SK-N-SH (cell line): ENCODE measurements at regions not wholly inside any gene's neighbourhood (a gene's known extent, or its start where the extent isn't known, plus 50 kb on each side); places are given as distances from the start of the nearest gene placed in this dataset.

Source experiments
- CTCF ChIA-PET: fragments of 300-600, 350-600 bp; formaldehyde crosslinking; extraction: SDS; loops from one replicate; lab custom pipeline; 2021; lab: Yijun Ruan, JAX
- POLR2A ChIA-PET: fragments of 350-600 bp; sonication (Branson Sonifier 250); formaldehyde crosslinking; extraction: SDS; loops from one replicate; lab custom pipeline; 2020; ENCODE audit warnings: antibody characterized with exemption, inconsistent platforms; lab: Yijun Ruan, JAX
- DNase-seq: peaks from one replicate; pipeline ENCODE4 v3.0.0; 2012
- H2AFZ ChIP-seq: fragments of 200-600 bp; sonication (generic); 2 replicates; pipeline ENCODE4 v1.8.1; 2016; ENCODE audit warnings: antibody characterized with exemption, mild to moderate bottlenecking, low read depth
- H3F3A ChIP-seq: fragments of 200-600 bp; sonication (generic); replicated peaks from 2 replicates; pipeline ENCODE3; 2016; ENCODE audit warnings: antibody characterized with exemption, mild to moderate bottlenecking; ENCODE audit not compliant: insufficient read depth
- H3K27ac ChIP-seq, 2 experiments: fragments of 200-500 bp in 1 of 2; fragments of 200-600 bp in 1 of 2; sonication (Bioruptor generic) in 1 of 2; sonication (generic), shearing (Covaris generic) in 1 of 2; 2 replicates each; pipeline versions ENCODE4 v1.5.1 to v1.6.1; 2014 to 2016; ENCODE audit warnings: low read depth in 2 of 2, inconsistent platforms in 1 of 2, low read length in 1 of 2, mild to moderate bottlenecking in 1 of 2, mixed read lengths in 1 of 2
- H3K27me3 ChIP-seq: fragments of 200-600 bp; sonication (generic), shearing (Covaris generic); 2 replicates; pipeline ENCODE4 v1.6.1; 2016; ENCODE audit warnings: mixed run types; ENCODE audit not compliant: insufficient read depth
- H3K36me3 ChIP-seq, 2 experiments: fragments of 200-500 bp in 1 of 2; fragments of 200-600 bp in 1 of 2; sonication (Bioruptor generic) in 1 of 2; sonication (generic) in 1 of 2; replicated peaks in 1 of 2; 2 replicates each; pipeline versions ENCODE3 to v1.5.1; 2014 to 2016; ENCODE audit warnings: low read length in 1 of 2, mild to moderate bottlenecking in 1 of 2; ENCODE audit not compliant: insufficient read depth in 2 of 2, control insufficient read depth in 1 of 2
- H3K4me1 ChIP-seq, 2 experiments: fragments of 200-500 bp in 1 of 2; fragments of 200-600 bp in 1 of 2; sonication (Bioruptor generic) in 1 of 2; sonication (generic), shearing (Covaris generic) in 1 of 2; 2 replicates each; pipeline versions ENCODE4 v1.5.1 to v1.6.1; 2014 to 2016; ENCODE audit warnings: low read depth in 1 of 2, low read length in 1 of 2, mixed run types in 1 of 2; ENCODE audit not compliant: insufficient read depth in 2 of 2, control insufficient read depth in 1 of 2
- H3K4me2 ChIP-seq: fragments of 200-600 bp; sonication (generic), shearing (Covaris generic); 2 replicates; pipeline ENCODE4 v1.6.1; 2017; ENCODE audit warnings: mixed run types
- H3K4me3 ChIP-seq, 2 experiments: fragments of 200-500 bp in 1 of 2; fragments of 200-600 bp in 1 of 2; sonication (Bioruptor generic) in 1 of 2; sonication (generic), shearing (Covaris generic) in 1 of 2; 2 replicates each; pipeline versions ENCODE4 v1.5.1 to v1.8.1; 2014 to 2016; ENCODE audit warnings: low read depth in 2 of 2, inconsistent platforms in 1 of 2, low read length in 1 of 2, mild to moderate bottlenecking in 1 of 2, mixed read lengths in 1 of 2, moderate library complexity in 1 of 2
- H3K79me2 ChIP-seq: fragments of 200-600 bp; sonication (generic); 2 replicates; pipeline ENCODE4 v1.8.1; 2017; ENCODE audit warnings: mild to moderate bottlenecking; ENCODE audit not compliant: insufficient read depth
- H3K9ac ChIP-seq: fragments of 200-600 bp; sonication (generic); 2 replicates; pipeline ENCODE4 v1.6.1; 2017; ENCODE audit warnings: mixed run types
- H3K9me2 ChIP-seq: fragments of 200-600 bp; sonication (generic); 2 replicates; pipeline ENCODE4 v1.6.1; 2017; ENCODE audit warnings: mixed run types
- H3K9me3 ChIP-seq: fragments of 200-600 bp; sonication (generic); 2 replicates; pipeline ENCODE4 v1.6.1; 2017; ENCODE audit warnings: mixed run types, mild to moderate bottlenecking, moderate library complexity
- H4K20me1 ChIP-seq: fragments of 200-600 bp; sonication (generic); 2 replicates; pipeline ENCODE4 v1.6.1; 2017; ENCODE audit warnings: mild to moderate bottlenecking, mixed run types; ENCODE audit not compliant: insufficient read depth
- ELF1 ChIP-seq: IDR thresholded peaks from 2 replicates; pipeline ENCODE4 v1.4.0; 2012
- EP300 ChIP-seq, 2 experiments: IDR thresholded peaks; 2 replicates each; pipeline versions ENCODE4 v1.4.0 to v1.6.1; 2012; ENCODE audit warnings: borderline replicate concordance in 1 of 2, low read depth in 1 of 2, low read length in 1 of 2
- EZH2phosphoT487 ChIP-seq: fragments of 200-600 bp; sonication (generic); IDR thresholded peaks from 2 replicates; pipeline ENCODE4 v1.6.1; 2017; ENCODE audit warnings: low read depth, mixed run types, mild to moderate bottlenecking, antibody characterized with exemption, moderate library complexity, borderline replicate concordance
- FOSL2 ChIP-seq: IDR thresholded peaks from 2 replicates; pipeline ENCODE4 v1.4.0; 2012; ENCODE audit warnings: low read depth, mild to moderate bottlenecking, moderate library complexity, borderline replicate concordance
- FOXM1 ChIP-seq: IDR thresholded peaks from 2 replicates; pipeline ENCODE4 v1.4.0; 2012; ENCODE audit warnings: low read depth, mild to moderate bottlenecking
- GABPA ChIP-seq: IDR thresholded peaks from 2 replicates; pipeline ENCODE4 v1.4.0; 2012; ENCODE audit warnings: low read depth, mild to moderate bottlenecking
- GATA2 ChIP-seq: sonication (generic); formaldehyde crosslinking; IDR thresholded peaks from 2 replicates; pipeline ENCODE4 v1.5.0; 2020; ENCODE audit warnings: mild to moderate bottlenecking, missing genetic modification reagents
- MEF2A ChIP-seq: IDR thresholded peaks from 2 replicates; pipeline ENCODE4 v1.4.0; 2012; ENCODE audit warnings: low read depth, borderline replicate concordance
- NFIC ChIP-seq: IDR thresholded peaks from 2 replicates; pipeline ENCODE4 v1.4.0; 2012; ENCODE audit warnings: borderline replicate concordance
- NRF1 ChIP-seq: IDR thresholded peaks from 2 replicates; pipeline ENCODE4 v1.6.1; 2012; ENCODE audit warnings: low read depth, mild to moderate bottlenecking, low read length
- RAD21 ChIP-seq: IDR thresholded peaks from 2 replicates; pipeline ENCODE4 v1.6.1; 2012; ENCODE audit warnings: mild to moderate bottlenecking, low read length
- RFX5 ChIP-seq: IDR thresholded peaks from 2 replicates; pipeline ENCODE4 v1.6.1; 2012; ENCODE audit warnings: mild to moderate bottlenecking, improper control_type of control experiment, low read length
- YY1 ChIP-seq: IDR thresholded peaks from 2 replicates; pipeline ENCODE4 v1.4.0; 2012; ENCODE audit warnings: low read depth, mild to moderate bottlenecking
- WGBS: methylation state at CpG from one replicate; pipeline ENCODE4 v1.1.6; 2017; ENCODE audit warnings: low lambda C conversion rate; 5-methylcytosine and 5-hydroxymethylcytosine counted together
- TF ChIP-seq, protein P1 (sequence below): fragments of 150-350 bp; IDR thresholded peaks from 2 replicates; pipeline ENCODE4 v1.6.1; 2016; ENCODE audit warnings: mild to moderate bottlenecking, low read depth, low read length
- TF ChIP-seq, protein P2 (sequence below): fragments of 200-600 bp; sonication (generic); IDR thresholded peaks from 2 replicates; pipeline ENCODE4 v1.6.1; 2017; ENCODE audit warnings: antibody characterized with exemption, mild to moderate bottlenecking, moderate library complexity
- TF ChIP-seq, protein P3 (sequence below): IDR thresholded peaks from 2 replicates; pipeline ENCODE4 v1.4.0; 2012; ENCODE audit warnings: low read depth, borderline replicate concordance

DNA sequence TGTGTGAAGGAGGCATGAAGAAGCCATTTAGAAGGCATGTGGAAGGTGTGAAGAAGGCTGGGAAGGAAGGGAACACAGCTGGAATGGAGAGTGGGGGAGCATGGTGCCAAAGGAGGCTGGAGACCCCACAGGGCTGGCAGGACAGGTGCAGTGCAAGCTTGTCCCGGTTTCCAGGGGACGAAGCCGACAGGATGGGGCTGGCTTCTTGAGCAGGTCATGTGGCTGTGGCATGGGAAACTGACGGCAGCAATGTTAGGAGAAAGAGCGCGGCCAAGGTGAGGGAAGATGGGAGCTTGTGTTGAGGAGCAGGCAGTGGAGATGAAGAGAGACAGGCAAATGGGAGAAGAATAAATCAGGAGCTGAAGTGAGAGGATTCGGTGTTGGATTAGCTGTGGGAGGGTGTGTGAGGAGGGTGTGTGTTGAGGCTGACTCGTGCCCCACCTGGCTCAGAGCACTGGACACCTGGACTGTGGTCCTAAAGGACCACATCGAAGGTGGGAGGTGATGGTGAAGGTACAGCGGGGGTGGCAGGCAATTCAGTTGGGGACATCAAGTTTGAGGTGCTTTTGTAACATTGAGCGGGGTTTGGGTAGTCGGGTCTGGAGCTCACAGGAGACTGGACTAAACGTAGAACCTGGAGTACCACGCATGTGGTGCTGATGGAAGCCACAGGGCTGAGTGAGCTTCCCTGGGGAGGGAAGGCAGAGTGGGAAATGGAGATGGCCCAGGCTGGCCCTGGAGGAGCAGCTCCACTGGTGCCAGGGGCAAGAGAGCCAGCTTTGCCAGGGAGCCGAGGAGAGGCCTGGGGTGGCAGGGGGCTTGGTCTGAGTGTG is 165.6 kb upstream of the HDAC4 start (continued):
- TF ChIP-seq, protein P1, sequence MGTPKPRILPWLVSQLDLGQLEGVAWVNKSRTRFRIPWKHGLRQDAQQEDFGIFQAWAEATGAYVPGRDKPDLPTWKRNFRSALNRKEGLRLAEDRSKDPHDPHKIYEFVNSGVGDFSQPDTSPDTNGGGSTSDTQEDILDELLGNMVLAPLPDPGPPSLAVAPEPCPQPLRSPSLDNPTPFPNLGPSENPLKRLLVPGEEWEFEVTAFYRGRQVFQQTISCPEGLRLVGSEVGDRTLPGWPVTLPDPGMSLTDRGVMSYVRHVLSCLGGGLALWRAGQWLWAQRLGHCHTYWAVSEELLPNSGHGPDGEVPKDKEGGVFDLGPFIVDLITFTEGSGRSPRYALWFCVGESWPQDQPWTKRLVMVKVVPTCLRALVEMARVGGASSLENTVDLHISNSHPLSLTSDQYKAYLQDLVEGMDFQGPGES: no peak
- TF ChIP-seq NFIC (no peak), RFX5 (no peak), MEF2A (no peak), ELF1 (no peak), FOXM1 (no peak), RAD21 (no peak), EZH2phosphoT487 (no peak), NRF1 (no peak), YY1 (no peak), EP300 (IDR thresholded peaks at IDR 0.05; ENCODE audit: borderline replicate concordance in 1 of 2, low read depth in 1 of 2, low read length in 1 of 2) (no peak), FOSL2 (no peak), GABPA (no peak)
- TF ChIP-seq, protein P2, sequence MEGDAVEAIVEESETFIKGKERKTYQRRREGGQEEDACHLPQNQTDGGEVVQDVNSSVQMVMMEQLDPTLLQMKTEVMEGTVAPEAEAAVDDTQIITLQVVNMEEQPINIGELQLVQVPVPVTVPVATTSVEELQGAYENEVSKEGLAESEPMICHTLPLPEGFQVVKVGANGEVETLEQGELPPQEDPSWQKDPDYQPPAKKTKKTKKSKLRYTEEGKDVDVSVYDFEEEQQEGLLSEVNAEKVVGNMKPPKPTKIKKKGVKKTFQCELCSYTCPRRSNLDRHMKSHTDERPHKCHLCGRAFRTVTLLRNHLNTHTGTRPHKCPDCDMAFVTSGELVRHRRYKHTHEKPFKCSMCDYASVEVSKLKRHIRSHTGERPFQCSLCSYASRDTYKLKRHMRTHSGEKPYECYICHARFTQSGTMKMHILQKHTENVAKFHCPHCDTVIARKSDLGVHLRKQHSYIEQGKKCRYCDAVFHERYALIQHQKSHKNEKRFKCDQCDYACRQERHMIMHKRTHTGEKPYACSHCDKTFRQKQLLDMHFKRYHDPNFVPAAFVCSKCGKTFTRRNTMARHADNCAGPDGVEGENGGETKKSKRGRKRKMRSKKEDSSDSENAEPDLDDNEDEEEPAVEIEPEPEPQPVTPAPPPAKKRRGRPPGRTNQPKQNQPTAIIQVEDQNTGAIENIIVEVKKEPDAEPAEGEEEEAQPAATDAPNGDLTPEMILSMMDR: no peak

DNA sequence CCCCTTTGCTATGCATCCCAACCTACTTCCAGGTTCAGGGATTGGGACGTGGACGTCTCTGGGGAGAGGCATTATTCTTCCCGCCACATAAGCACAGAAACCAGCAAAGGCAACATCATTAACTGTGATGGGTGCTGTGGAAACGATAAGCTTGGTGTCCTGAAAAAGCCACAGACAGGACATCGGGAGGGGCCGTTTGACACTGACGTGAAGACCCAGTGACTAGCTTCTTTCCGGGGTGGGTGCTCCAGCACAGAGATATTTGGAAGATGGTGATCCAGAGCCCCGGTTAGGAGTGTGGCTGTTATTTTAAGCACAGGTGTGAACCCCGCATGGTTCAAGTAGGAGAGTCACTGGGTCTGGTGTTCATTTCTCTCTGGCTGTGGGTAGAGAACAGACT is 163.8 kb upstream of the HDAC4 start:
- Histone ChIP-seq H3K9me3 (no peaks in the 10 kb centered on the region), H3K36me3 (no peaks in the 10 kb centered on the region), H3K9me2 (no peaks in the 10 kb centered on the region), H3K4me2 (no peak overlapping the region), H4K20me1 (no peaks in the 10 kb centered on the region), H3F3A (no peaks in the 10 kb centered on the region), H3K27me3 (no peaks in the 10 kb centered on the region), H3K4me3 (no peak overlapping the region), H2AFZ (no peak overlapping the region), H3K4me1 (peaks cover 0 to 22% of the 10 kb centered on the region in 2 experiments; a peak in 1 of 4 replicates), H3K27ac (no peak overlapping the region), H3K9ac (no peak overlapping the region), H3K79me2 (no peaks in the 10 kb centered on the region)
- WGBS: 51% methylated on average over 10 of the region's 10 CpGs
- no peak for TF ChIP-seq ELF1
- TF ChIP-seq, protein P3, sequence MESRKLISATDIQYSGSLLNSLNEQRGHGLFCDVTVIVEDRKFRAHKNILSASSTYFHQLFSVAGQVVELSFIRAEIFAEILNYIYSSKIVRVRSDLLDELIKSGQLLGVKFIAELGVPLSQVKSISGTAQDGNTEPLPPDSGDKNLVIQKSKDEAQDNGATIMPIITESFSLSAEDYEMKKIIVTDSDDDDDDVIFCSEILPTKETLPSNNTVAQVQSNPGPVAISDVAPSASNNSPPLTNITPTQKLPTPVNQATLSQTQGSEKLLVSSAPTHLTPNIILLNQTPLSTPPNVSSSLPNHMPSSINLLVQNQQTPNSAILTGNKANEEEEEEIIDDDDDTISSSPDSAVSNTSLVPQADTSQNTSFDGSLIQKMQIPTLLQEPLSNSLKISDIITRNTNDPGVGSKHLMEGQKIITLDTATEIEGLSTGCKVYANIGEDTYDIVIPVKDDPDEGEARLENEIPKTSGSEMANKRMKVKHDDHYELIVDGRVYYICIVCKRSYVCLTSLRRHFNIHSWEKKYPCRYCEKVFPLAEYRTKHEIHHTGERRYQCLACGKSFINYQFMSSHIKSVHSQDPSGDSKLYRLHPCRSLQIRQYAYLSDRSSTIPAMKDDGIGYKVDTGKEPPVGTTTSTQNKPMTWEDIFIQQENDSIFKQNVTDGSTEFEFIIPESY: no peak
- TF ChIP-seq NFIC: no peak
- TF ChIP-seq GATA2 (CRISPR knock-in tag): no peak
- TF ChIP-seq RFX5: no peak
- no peak for TF ChIP-seq YY1
- POLR2A ChIA-PET: no interaction called here
- no peak for DNase-seq
- CTCF ChIA-PET: interaction anchor here (1.0 kb wide), 1 partner anchor 110 kb away, joined by 3 read pairs; no protein-coding TSS in a partner anchor
